PC-3 (cell line): ENCODE measurements at regions not wholly inside any gene's neighbourhood (a gene's known extent, or its start where the extent isn't known, plus 50 kb on each side); places are given as distances from the start of the nearest gene placed in this dataset.

Source experiments
- ATAC-seq: fragments of 200-7000 bp; cut with Tn5 transposase; 2 replicates; pipeline ENCODE4 v1.9.1; 2020; ENCODE audit warnings: mild to moderate bottlenecking, moderate library complexity
- BruUV-seq: library from RNA; stranded (reverse); fragments of 400-500 nt; replicated peaks from 2 replicates; lab custom pipeline; 2021; lab: Mats Ljungman, UMichigan
- CTCF ChIA-PET: fragments of 300-600 bp; sonication (Branson Sonifier 250); formaldehyde crosslinking; loops from one replicate; lab custom pipeline; 2022; ENCODE audit warnings: antibody characterized with exemption; lab: Charles Lee
- POLR2A ChIA-PET: fragments of 300-600 bp; sonication (Branson Sonifier 250); formaldehyde crosslinking; loops from one replicate; lab custom pipeline; 2022; ENCODE audit warnings: antibody characterized with exemption; ENCODE audit not compliant: unreplicated experiment; lab: Charles Lee
- DNase-seq: peaks from one replicate; pipeline ENCODE4 v3.0.0-alpha.2; 2015
- H2AFZ ChIP-seq: fragments of 300-600 bp; sonication (generic); 2 replicates; pipeline ENCODE4 v1.6.0; 2016; ENCODE audit warnings: antibody characterized with exemption, low read length
- H3F3A ChIP-seq: fragments of 300-600 bp; sonication (generic); one replicate; pipeline ENCODE4 v1.6.0; 2017; ENCODE audit warnings: antibody characterized with exemption, low read length, control low read depth, mild to moderate bottlenecking; ENCODE audit not compliant: unreplicated experiment
- H3K27ac ChIP-seq: fragments of 300-600 bp; sonication (generic); 2 replicates; pipeline ENCODE4 v1.5.1; 2016; ENCODE audit warnings: mild to moderate bottlenecking, low read length
- H3K27me3 ChIP-seq: fragments of 300-600 bp; sonication (generic); 2 replicates; pipeline ENCODE4 v1.6.1; 2016; ENCODE audit warnings: low read length, mixed read lengths
- H3K36me3 ChIP-seq: fragments of 300-600 bp; sonication (generic); 2 replicates; pipeline ENCODE4 v1.6.1; 2016; ENCODE audit warnings: low read depth, mixed run types, low read length, mixed read lengths
- H3K4me1 ChIP-seq: fragments of 300-600 bp; sonication (generic); 2 replicates; pipeline ENCODE4 v1.5.1; 2016; ENCODE audit warnings: low read length; ENCODE audit not compliant: insufficient read depth
- H3K4me2 ChIP-seq: fragments of 300-600 bp; sonication (generic); 2 replicates; pipeline ENCODE4 v1.6.0; 2016; ENCODE audit warnings: low read length
- H3K4me3 ChIP-seq: fragments of 300-600 bp; sonication (generic); 2 replicates; pipeline ENCODE4 v1.5.1; 2016; ENCODE audit warnings: mild to moderate bottlenecking, low read length, mixed read lengths
- H3K79me2 ChIP-seq: fragments of 300-600 bp; sonication (generic); 2 replicates; pipeline ENCODE4 v1.6.1; 2017; ENCODE audit warnings: low read length, mixed read lengths
- H3K9ac ChIP-seq: fragments of 300-600 bp; sonication (generic); 2 replicates; pipeline ENCODE4 v1.6.0; 2016; ENCODE audit warnings: mild to moderate bottlenecking, low read length
- H3K9me2 ChIP-seq: fragments of 300-600 bp; sonication (generic); replicated peaks from 2 replicates; pipeline ENCODE4 v1.6.1; 2016; ENCODE audit warnings: mixed run types, low read length, mixed read lengths
- H3K9me3 ChIP-seq: fragments of 300-600 bp; sonication (generic); 2 replicates; pipeline ENCODE4 v1.6.1; 2016; ENCODE audit warnings: low read length, mixed read lengths
- H4K20me1 ChIP-seq: fragments of 300-600 bp; sonication (generic); 2 replicates; pipeline ENCODE4 v1.6.1; 2016; ENCODE audit warnings: low read length, mixed read lengths
- EZH2 ChIP-seq: fragments of 300-600 bp; sonication (generic); IDR thresholded peaks from one replicate; pipeline ENCODE4 v1.6.1; 2017; ENCODE audit warnings: antibody characterized with exemption, mild to moderate bottlenecking, low read length; ENCODE audit not compliant: unreplicated experiment
- EZH2phosphoT487 ChIP-seq: fragments of 300-600 bp; sonication (generic); IDR thresholded peaks from 2 replicates; pipeline ENCODE4 v1.6.1; 2018; ENCODE audit warnings: mild to moderate bottlenecking, antibody characterized with exemption, low read length, borderline replicate concordance
- intact Hi-C: fragments of 100-400 bp; cut with micrococcal nuclease; formaldehyde crosslinking; loops from 2 replicates; pipeline ENCODE4 v1.9.0; 2023
- TF ChIP-seq, protein P1 (sequence below): fragments of 300-600 bp; sonication (generic); conservative IDR thresholded peaks from 2 replicates; pipeline ENCODE4 v1.5.1; 2017; ENCODE audit warnings: antibody characterized with exemption, low read depth, mild to moderate bottlenecking, low read length

DNA sequence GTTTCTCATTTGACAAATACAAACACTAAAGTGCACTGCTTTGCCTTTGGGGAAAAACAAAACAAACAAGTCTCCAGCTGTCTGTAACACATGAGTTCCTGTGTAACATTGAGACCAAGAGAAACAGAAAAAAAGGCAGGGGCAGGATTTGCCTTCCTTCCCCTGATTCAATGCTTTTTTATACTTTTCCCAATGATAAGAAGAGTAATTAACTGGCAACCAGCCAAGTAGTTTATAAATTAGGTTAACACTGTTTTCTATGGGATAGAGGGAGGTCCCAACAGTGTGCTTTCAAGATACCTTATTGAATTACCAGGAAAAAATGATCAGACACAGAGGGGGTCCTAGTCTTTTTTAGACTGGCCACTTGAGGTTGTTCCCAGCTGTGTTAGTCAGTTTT, 346.8 kb downstream of the TRIM36 start:
- no peak overlapping the region for H3K9ac ChIP-seq
- ChIA-PET POLR2A (no interaction called here), CTCF (no interaction called here)
- H2AFZ ChIP-seq = no peak overlapping the region
- no peaks in the 10 kb centered on the region for H3K4me1 ChIP-seq
- DNase-seq (no peak), ATAC-seq (no peak)
- H3K9me3 ChIP-seq = 0 out of 2 replicates have a peak, but pooled peaks cover under 1% of the 10 kb centered on the region
- no peak overlapping the region for H3K4me3 ChIP-seq
- no peaks in the 10 kb centered on the region for H3K36me3 ChIP-seq
- no peak overlapping the region for H3K4me2 ChIP-seq
- TF ChIP-seq EZH2phosphoT487 (no peak), EZH2 (no peak)
- TF ChIP-seq, protein P1, sequence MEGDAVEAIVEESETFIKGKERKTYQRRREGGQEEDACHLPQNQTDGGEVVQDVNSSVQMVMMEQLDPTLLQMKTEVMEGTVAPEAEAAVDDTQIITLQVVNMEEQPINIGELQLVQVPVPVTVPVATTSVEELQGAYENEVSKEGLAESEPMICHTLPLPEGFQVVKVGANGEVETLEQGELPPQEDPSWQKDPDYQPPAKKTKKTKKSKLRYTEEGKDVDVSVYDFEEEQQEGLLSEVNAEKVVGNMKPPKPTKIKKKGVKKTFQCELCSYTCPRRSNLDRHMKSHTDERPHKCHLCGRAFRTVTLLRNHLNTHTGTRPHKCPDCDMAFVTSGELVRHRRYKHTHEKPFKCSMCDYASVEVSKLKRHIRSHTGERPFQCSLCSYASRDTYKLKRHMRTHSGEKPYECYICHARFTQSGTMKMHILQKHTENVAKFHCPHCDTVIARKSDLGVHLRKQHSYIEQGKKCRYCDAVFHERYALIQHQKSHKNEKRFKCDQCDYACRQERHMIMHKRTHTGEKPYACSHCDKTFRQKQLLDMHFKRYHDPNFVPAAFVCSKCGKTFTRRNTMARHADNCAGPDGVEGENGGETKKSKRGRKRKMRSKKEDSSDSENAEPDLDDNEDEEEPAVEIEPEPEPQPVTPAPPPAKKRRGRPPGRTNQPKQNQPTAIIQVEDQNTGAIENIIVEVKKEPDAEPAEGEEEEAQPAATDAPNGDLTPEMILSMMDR = no peak
- H3K27ac ChIP-seq = no peak overlapping the region
- H3K9me2 ChIP-seq = no peaks in the 10 kb centered on the region
- no peaks in the 10 kb centered on the region for H3K27me3 ChIP-seq
- H3F3A ChIP-seq = no peaks in the 10 kb centered on the region
- no peaks in the 10 kb centered on the region for H4K20me1 ChIP-seq
- BruUV-seq = no TSS peak
- intact Hi-C loops = no loop called here
- no peaks in the 10 kb centered on the region for H3K79me2 ChIP-seq

DNA sequence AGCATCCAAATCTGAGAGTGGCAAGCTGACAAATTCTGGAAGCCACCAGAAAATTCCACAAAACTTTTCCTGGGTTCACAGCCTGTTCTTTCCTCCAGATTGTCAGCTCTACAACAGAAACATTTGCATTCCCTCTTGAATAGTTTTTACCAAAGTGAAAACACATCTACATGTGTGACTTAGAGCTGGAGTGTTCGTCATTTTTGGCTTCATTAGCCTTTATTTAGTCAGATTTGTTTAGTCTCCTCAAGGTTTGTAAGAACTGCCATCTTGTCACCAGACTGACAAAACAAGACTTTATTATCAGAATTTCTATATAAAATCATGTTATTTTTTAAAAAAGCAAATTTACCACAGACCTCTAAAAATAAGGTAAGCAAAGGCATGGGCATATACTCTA, 347.3 kb downstream of the TRIM36 start:
- ChIA-PET CTCF (no interaction called here), POLR2A (no interaction called here)
- Histone ChIP-seq H3K4me3 (no peak overlapping the region), H3K27ac (no peak overlapping the region), H3K9ac (no peak overlapping the region), H3K27me3 (no peaks in the 10 kb centered on the region), H3K79me2 (no peaks in the 10 kb centered on the region), H3K9me3 (no peaks in the 10 kb centered on the region), H4K20me1 (no peaks in the 10 kb centered on the region), H3K4me2 (no peak overlapping the region), H3F3A (no peaks in the 10 kb centered on the region), H2AFZ (no peak overlapping the region), H3K36me3 (no peaks in the 10 kb centered on the region), H3K4me1 (no peaks in the 10 kb centered on the region), H3K9me2 (no peaks in the 10 kb centered on the region)
- TF ChIP-seq EZH2 = no peak
- TF ChIP-seq, protein P1 = no peak
- no peak for TF ChIP-seq EZH2phosphoT487
- ATAC-seq = no peak
- BruUV-seq = no TSS peak
- no peak for DNase-seq
- intact Hi-C loops = no loop called here

DNA sequence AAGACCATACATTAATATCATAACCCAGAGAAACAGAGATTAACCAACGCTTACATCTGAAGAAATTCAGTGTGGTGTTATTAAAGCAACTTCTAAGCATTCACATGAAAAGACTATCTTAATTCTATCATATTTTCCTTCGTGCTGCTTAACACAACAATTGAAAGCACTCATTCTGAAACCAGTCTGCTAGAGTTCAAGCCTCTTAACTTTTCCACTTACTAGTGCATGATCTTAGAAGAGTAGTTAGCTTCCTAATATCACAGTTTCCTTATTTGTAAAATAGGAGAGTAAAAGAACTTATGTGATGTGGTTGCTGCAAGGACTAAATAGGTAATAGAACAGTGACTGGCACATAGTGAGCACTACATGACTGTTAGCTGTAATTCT, 379.3 kb downstream of the TRIM36 start:
- no peaks in the 10 kb centered on the region for H3K4me1 ChIP-seq
- H3K79me2 ChIP-seq = no peaks in the 10 kb centered on the region
- ChIA-PET POLR2A (no interaction called here), CTCF (interaction anchor here (0.5 kb wide), 1 partner anchor 26 kb away, joined by 4 read pairs; no protein-coding TSS in a partner anchor)
- H4K20me1 ChIP-seq = no peaks in the 10 kb centered on the region
- H3K4me3 ChIP-seq = no peak overlapping the region
- BruUV-seq = no TSS peak
- no peak overlapping the region for H3K9ac ChIP-seq
- ATAC-seq = no peak
- no peaks in the 10 kb centered on the region for H3K9me3 ChIP-seq
- TF ChIP-seq EZH2phosphoT487 (no peak), EZH2 (no peak)
- intact Hi-C loops = no loop called here
- H3K9me2 ChIP-seq = no peaks in the 10 kb centered on the region
- H3K4me2 ChIP-seq = no peak overlapping the region
- no peaks in the 10 kb centered on the region; the same call in 1 of the 2 replicates for H3K27me3 ChIP-seq
- no peaks in the 10 kb centered on the region for H3F3A ChIP-seq
- H2AFZ ChIP-seq = no peak overlapping the region
- DNase-seq = no peak
- H3K27ac ChIP-seq = no peak overlapping the region
- no peaks in the 10 kb centered on the region for H3K36me3 ChIP-seq
